ENCODE measurements at regions not wholly inside any gene's neighbourhood (a gene's known extent, or its start where the extent isn't known, plus 50 kb on each side); places are given as distances from the start of the nearest gene placed in this dataset.

- H3K4me1 Mint-ChIP-seq, result no peaks in the 10 kb centered on the region
- no peak for DNase-seq
- H3K4me3 Mint-ChIP-seq, result no peak overlapping the region
- H3K9me3 Mint-ChIP-seq, result no peaks in the 10 kb centered on the region
- POLR2A ChIA-PET, result no interaction called here
- H3K27ac Mint-ChIP-seq, result no peak overlapping the region
- ATAC-seq (ENCODE audit: low read depth), result no peak
- no peaks in the 10 kb centered on the region for H3K27me3 Mint-ChIP-seq
- no peaks in the 10 kb centered on the region for H3K36me3 Mint-ChIP-seq
Measured at GRCh38 chr7:47103498-47104205, 478.3 kb downstream of the TNS3 start.

GRCh38 chr7:47102331-47102841, 479.5 kb downstream of the TNS3 start:
- DNase-seq (no peak), ATAC-seq (ENCODE audit: low read depth) (no peak)
- Mint-ChIP-seq H3K36me3 (no peaks in the 10 kb centered on the region), H3K4me3 (no peak overlapping the region), H3K27me3 (no peaks in the 10 kb centered on the region), H3K9me3 (no peaks in the 10 kb centered on the region), H3K27ac (no peak overlapping the region), H3K4me1 (no peaks in the 10 kb centered on the region)
- POLR2A ChIA-PET, result no interaction called here

- no peaks in the 10 kb centered on the region for H3K27me3 Mint-ChIP-seq
- no peak overlapping the region for H3K27ac Mint-ChIP-seq
- no peak for ATAC-seq (ENCODE audit: low read depth)
- H3K36me3 Mint-ChIP-seq, result no peaks in the 10 kb centered on the region
- no peaks in the 10 kb centered on the region for H3K9me3 Mint-ChIP-seq
- DNase-seq, result no peak
- H3K4me1 Mint-ChIP-seq, result no peaks in the 10 kb centered on the region
- POLR2A ChIA-PET, result no interaction called here
- no peak overlapping the region for H3K4me3 Mint-ChIP-seq
Measured at GRCh38 chr7:47100817-47101435, 481.0 kb downstream of the TNS3 start.

GRCh38 chr7:47100148-47100816, 481.6 kb downstream of the TNS3 start:
- DNase-seq (no peak), ATAC-seq (ENCODE audit: low read depth) (no peak)
- Mint-ChIP-seq H3K4me3 (no peak overlapping the region), H3K27me3 (no peaks in the 10 kb centered on the region), H3K9me3 (no peaks in the 10 kb centered on the region), H3K4me1 (no peaks in the 10 kb centered on the region), H3K36me3 (no peaks in the 10 kb centered on the region), H3K27ac (no peak overlapping the region)
- POLR2A ChIA-PET, result no interaction called here

- Mint-ChIP-seq H3K4me3 (no peak overlapping the region), H3K27me3 (no peaks in the 10 kb centered on the region), H3K27ac (no peak overlapping the region), H3K4me1 (no peaks in the 10 kb centered on the region), H3K9me3 (no peaks in the 10 kb centered on the region), H3K36me3 (no peaks in the 10 kb centered on the region)
- POLR2A ChIA-PET, result no interaction called here
- DNase-seq, result no peak
- ATAC-seq (ENCODE audit: low read depth), result no peak
Measured at GRCh38 chr7:47097431-47097830, 484.5 kb downstream of the TNS3 start.

- DNase-seq (no peak), ATAC-seq (ENCODE audit: low read depth) (no peak)
- H3K4me1 Mint-ChIP-seq, result no peaks in the 10 kb centered on the region
- POLR2A ChIA-PET, result no interaction called here
- no peaks in the 10 kb centered on the region for H3K9me3 Mint-ChIP-seq
- no peaks in the 10 kb centered on the region for H3K36me3 Mint-ChIP-seq
- H3K4me3 Mint-ChIP-seq, result no peak overlapping the region
- no peaks in the 10 kb centered on the region for H3K27me3 Mint-ChIP-seq
- H3K27ac Mint-ChIP-seq, result no peak overlapping the region
Measured at GRCh38 chr7:47095946-47096345, 486.0 kb downstream of the TNS3 start.

- no peak for DNase-seq
- POLR2A ChIA-PET, result no interaction called here
- no peak overlapping the region for H3K27ac Mint-ChIP-seq
- H3K27me3 Mint-ChIP-seq, result no peaks in the 10 kb centered on the region
- no peaks in the 10 kb centered on the region for H3K9me3 Mint-ChIP-seq
- H3K4me1 Mint-ChIP-seq, result no peaks in the 10 kb centered on the region
- H3K36me3 Mint-ChIP-seq, result no peaks in the 10 kb centered on the region
- H3K4me3 Mint-ChIP-seq, result no peak overlapping the region
- no peak for ATAC-seq (ENCODE audit: low read depth)
Measured at GRCh38 chr7:47094462-47094861, 487.4 kb downstream of the TNS3 start.

- Mint-ChIP-seq H3K4me3 (no peak overlapping the region), H3K4me1 (no peaks in the 10 kb centered on the region), H3K27me3 (no peaks in the 10 kb centered on the region), H3K9me3 (no peaks in the 10 kb centered on the region), H3K36me3 (no peaks in the 10 kb centered on the region), H3K27ac (no peak overlapping the region)
- POLR2A ChIA-PET, result no interaction called here
- DNase-seq, result no peak
- ATAC-seq (ENCODE audit: low read depth), result no peak
Measured at GRCh38 chr7:47093320-47094234, 488.3 kb downstream of the TNS3 start.

GRCh38 chr7:47092336-47092735, 489.6 kb downstream of the TNS3 start:
- Mint-ChIP-seq H3K4me1 (no peaks in the 10 kb centered on the region), H3K27ac (no peak overlapping the region), H3K4me3 (no peak overlapping the region), H3K27me3 (no peaks in the 10 kb centered on the region), H3K9me3 (no peaks in the 10 kb centered on the region), H3K36me3 (no peaks in the 10 kb centered on the region)
- no peak for DNase-seq
- no peak for ATAC-seq (ENCODE audit: low read depth)
- POLR2A ChIA-PET, result no interaction called here

- ATAC-seq (ENCODE audit: low read depth), result no peak
- Mint-ChIP-seq H3K4me1 (no peaks in the 10 kb centered on the region), H3K27ac (no peak overlapping the region), H3K36me3 (no peaks in the 10 kb centered on the region), H3K27me3 (no peaks in the 10 kb centered on the region), H3K4me3 (no peak overlapping the region), H3K9me3 (no peaks in the 10 kb centered on the region)
- DNase-seq, result no peak
- POLR2A ChIA-PET, result no interaction called here
Measured at GRCh38 chr7:47091141-47091540, 490.8 kb downstream of the TNS3 start.

- POLR2A ChIA-PET, result no interaction called here
- no peak overlapping the region for H3K27ac Mint-ChIP-seq
- DNase-seq (no peak), ATAC-seq (ENCODE audit: low read depth) (no peak)
- H3K9me3 Mint-ChIP-seq, result no peaks in the 10 kb centered on the region
- H3K4me3 Mint-ChIP-seq, result no peak overlapping the region
- no peaks in the 10 kb centered on the region for H3K27me3 Mint-ChIP-seq
- no peaks in the 10 kb centered on the region for H3K4me1 Mint-ChIP-seq
- no peaks in the 10 kb centered on the region for H3K36me3 Mint-ChIP-seq
Measured at GRCh38 chr7:47089461-47089860, 492.4 kb downstream of the TNS3 start.

GRCh38 chr7:47089068-47089417, 492.9 kb downstream of the TNS3 start:
- Mint-ChIP-seq H3K4me1 (no peaks in the 10 kb centered on the region), H3K9me3 (no peaks in the 10 kb centered on the region), H3K36me3 (no peaks in the 10 kb centered on the region), H3K4me3 (no peak overlapping the region), H3K27me3 (no peaks in the 10 kb centered on the region), H3K27ac (no peak overlapping the region)
- ATAC-seq (ENCODE audit: low read depth) (no peak), DNase-seq (no peak)
- POLR2A ChIA-PET, result no interaction called here

- Mint-ChIP-seq H3K4me1 (no peaks in the 10 kb centered on the region), H3K27ac (no peak overlapping the region), H3K27me3 (no peaks in the 10 kb centered on the region), H3K4me3 (no peak overlapping the region), H3K9me3 (no peaks in the 10 kb centered on the region), H3K36me3 (no peaks in the 10 kb centered on the region)
- DNase-seq (no peak), ATAC-seq (ENCODE audit: low read depth) (peak; percentile 58)
- POLR2A ChIA-PET, result no interaction called here
Measured at GRCh38 chr7:47088329-47089067, 493.4 kb downstream of the TNS3 start.
